H54 (cell line): ENCODE measurements at regions not wholly inside any gene's neighbourhood (a gene's known extent, or its start where the extent isn't known, plus 50 kb on each side); places are given as distances from the start of the nearest gene placed in this dataset.
"Not testable (repeated sequence)": the region's sequence is repeated elsewhere in the genome, so short reads cannot be mapped to it uniquely, and the experiment has no call there.

Source experiments
- DNase-seq: peaks from one replicate; pipeline ENCODE4 v3.0.0; 2011; ENCODE audit warnings: low spot score, mixed read lengths; ENCODE audit not compliant: insufficient read length
- FAIRE-seq: peaks from 3 replicates; lab custom pipeline; 2011; peaks lifted over from hg19 to GRCh38; lab: Jason Lieb, UNC
- POLR2A ChIP-seq: IDR thresholded peaks from 2 replicates; pipeline ENCODE4 v1.6.1; 2011; ENCODE audit warnings: low read depth, mild to moderate bottlenecking, low read length

DNA sequence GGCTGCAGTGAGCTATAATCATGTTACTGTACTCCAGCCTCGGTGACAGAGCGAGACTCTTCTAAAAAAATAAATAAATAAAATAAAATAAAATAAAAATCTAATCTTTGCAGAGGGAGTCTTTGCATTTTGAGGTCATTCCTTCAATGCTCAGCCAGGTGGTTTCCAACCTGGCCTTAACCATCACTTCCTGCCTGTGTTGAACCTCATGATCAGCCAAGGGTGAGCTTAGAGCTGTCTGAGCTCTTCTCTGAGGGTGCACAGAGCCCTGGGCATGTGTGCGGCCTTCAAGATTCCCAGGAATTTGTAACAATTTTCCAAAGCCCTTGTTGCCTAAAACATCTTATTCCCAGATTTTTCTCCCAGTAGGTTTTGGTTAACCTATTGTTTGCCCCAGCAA lies 94.3 kb downstream of the KCNJ12 start:
- FAIRE-seq, DNase-seq: not testable (repeated sequence)

DNA sequence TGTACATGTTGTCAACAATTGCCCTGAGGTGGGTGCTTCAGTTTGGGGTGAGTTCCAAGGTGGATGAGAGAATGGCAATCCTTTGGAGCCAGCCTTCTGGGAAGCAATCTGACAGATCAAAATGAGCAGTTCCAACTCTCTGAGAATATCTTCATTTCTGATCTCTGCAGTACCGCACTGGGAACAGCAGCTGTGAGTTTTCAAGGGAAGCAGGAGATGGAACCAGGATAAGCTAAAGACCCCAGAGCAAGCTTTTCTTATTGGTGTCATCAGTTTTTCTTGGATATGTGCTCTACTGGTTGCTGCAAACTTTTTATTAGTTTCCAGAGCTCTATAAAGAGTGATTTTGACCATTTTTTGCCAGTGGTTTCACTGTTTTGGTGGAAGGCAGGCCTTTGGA lies 94.7 kb downstream of the KCNJ12 start:
- no peak for DNase-seq
- no peak for TF ChIP-seq POLR2A
- FAIRE-seq, result no peak

DNA sequence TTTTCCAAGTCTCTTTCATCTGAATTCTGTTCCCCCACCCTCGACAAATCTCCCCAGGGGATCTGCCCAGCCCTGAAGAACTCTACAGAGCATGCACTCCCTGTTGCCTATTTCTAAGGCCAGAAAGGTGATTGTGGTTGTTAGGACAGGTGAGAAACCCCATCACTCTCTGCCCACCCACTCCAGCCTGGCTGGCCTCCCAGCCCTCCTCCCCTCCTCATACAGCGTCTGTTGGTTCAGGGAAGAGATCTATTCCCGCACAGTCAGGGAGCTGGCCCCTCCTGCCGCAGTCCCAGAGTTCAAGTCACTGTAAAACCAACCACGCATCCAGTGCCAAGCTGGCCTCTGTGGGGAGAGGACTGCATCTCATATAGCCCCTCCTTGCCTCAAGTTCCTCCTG lies 98.7 kb downstream of the KCNJ12 start:
- FAIRE-seq, result no peak
- no peak for DNase-seq
- TF ChIP-seq POLR2A, result no peak

DNA sequence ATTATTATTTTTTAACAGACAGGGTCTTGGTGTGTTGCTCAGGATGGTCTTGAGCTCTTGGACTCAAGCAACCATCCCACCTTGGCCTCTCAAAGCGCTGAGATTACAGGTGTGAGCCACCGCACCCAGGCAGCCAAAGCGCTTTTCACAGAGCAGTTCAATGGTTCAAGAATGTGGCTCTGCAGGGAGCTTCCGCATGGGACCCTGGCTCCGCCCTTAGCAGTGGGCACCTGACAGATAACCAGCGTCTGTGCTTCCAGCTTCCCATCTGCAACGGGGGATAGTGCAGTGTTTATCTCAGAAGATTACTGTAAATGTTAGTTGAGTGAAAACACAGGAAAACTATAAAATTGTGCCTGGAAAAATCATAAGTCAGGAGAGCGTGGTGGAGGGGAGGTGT lies 99.4 kb downstream of the KCNJ12 start:
- DNase-seq (no peak), FAIRE-seq (no peak)
- TF ChIP-seq POLR2A, result no peak

DNA sequence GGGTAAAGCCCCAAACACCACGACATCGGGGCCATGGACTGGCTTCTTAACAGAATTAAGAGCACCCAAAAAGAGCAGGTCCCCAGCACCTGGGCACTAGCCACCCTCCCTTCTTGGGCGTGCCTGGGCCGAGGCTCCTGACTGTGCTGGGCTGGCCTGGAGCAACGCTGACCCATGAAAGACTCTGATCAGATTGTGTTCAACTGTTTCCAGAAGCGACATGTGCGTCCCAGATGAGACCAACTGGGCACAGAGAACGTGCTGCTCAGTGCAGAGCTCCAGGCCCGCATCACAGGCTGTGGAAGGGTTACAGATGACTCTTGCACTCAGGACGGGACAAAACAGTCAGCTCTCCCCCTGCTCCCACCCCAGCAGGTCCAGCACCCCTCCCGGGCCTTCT lies 100.7 kb downstream of the KCNJ12 start:
- no peak for FAIRE-seq
- no peak for TF ChIP-seq POLR2A
- DNase-seq, result no peak

DNA sequence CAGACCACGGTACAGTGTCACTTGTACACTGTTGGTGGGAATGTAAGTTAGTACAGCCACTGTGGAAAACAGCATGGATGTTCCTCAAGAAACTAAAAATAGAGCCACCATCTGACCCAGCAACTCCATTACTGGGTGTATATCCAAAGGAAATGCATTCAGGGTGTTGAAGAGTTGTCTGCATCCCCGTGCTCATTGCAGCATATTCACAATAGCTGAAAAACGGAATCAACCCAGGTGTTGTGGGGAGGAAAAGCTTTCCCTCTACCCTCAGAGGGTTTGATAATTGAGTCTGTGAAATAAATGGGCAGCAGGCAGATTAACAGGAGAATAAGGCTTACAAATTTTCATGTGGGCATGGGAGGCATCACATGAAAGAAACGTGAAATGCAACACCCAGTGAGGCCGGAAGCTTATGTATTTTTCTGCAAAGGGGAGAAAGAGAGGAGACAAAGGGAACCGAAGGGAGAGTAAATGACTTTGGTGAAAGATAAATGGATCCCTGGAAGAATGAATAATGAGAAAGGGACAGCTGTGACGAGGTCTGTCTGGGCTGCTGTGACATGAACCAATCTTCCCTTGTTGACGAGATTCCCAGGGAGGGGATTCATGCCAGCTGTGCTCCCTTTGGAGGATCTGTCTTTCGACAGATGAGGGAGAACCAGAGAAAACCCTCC lies 106.2 kb downstream of the KCNJ12 start:
- no peak for TF ChIP-seq POLR2A
- FAIRE-seq (no peak), DNase-seq (no peak)

DNA sequence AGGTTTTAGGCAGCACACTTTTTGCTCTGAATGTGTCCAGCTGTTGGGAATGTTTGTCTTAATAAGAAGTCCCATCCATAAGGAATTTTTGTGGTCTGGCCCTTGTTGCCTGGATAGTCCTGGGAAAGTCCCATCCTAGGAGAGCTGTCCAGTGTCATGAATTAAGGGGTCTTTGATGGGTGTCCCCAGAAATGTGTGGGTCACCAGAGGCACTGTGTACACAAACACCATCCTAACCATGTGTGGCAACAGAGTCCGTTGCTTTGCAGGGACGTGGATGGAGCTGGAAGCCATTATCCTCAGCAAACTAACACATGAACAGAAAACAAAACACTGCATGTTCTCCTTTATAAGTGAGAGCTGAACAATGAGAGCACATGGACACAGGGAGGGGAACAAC lies 111.9 kb downstream of the KCNJ12 start:
- FAIRE-seq, DNase-seq: not testable (repeated sequence)

DNA sequence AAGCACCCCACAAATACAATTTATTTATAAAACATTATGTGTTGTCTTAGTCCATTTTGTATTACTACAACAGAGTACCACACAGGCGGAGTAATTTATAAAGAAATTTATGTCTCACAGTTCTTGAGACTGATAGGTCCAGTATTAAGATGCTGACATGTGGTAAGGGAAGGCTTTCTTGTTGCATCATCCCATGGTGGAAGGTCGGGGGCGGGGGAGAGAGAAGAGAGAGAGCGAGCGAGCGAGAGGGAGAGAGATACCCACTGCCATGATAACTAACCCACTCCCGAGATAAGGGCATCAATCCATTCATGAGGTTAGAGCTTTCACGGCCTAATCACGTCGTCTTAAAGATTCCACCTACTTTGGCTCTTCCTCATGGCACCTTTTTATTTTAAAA lies 117.8 kb downstream of the KCNJ12 start:
- no peak for TF ChIP-seq POLR2A
- no peak for DNase-seq
- FAIRE-seq, result no peak

DNA sequence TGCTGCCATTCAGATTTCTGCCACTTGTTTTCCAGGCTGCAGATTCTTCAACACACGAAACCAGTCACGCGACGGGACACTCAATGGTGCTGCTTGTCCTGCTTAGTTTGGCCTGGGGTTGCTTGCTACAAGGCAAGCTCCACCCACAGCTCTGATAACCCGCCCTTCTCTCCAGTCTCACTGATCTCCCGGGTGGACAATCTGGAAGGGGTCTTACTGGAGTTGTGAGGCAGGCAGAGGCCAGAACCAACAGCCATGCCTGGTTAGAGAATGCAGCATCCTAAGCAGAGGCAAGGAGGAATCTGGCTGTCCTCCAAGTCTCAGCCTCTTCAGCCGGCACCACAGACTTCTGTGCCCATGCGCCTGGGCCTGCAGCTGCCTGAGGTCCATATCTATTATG lies 119.1 kb downstream of the KCNJ12 start:
- no peak for TF ChIP-seq POLR2A
- FAIRE-seq, result no peak
- DNase-seq, result no peak

DNA sequence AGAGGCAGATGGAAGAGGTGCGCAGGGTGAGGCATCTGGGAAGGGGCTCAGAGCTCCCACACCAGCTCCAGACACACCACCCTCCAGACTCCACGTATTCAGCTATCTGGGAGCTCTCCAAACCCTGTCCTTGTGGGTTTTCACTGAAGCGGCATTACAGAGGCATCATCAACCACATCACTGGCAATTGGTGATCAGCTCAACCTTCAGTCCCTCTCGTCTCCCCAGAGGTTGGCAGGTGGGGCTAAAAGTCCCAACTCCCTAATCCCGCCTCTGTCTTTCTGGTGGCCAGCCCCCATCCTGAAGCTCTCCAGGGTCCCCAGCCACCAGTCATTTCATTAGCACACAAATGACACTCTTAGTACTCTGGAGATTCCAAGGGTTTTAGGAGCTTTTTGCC lies 123.9 kb downstream of the KCNJ12 start:
- TF ChIP-seq POLR2A, result no peak
- FAIRE-seq (no peak), DNase-seq (no peak)

DNA sequence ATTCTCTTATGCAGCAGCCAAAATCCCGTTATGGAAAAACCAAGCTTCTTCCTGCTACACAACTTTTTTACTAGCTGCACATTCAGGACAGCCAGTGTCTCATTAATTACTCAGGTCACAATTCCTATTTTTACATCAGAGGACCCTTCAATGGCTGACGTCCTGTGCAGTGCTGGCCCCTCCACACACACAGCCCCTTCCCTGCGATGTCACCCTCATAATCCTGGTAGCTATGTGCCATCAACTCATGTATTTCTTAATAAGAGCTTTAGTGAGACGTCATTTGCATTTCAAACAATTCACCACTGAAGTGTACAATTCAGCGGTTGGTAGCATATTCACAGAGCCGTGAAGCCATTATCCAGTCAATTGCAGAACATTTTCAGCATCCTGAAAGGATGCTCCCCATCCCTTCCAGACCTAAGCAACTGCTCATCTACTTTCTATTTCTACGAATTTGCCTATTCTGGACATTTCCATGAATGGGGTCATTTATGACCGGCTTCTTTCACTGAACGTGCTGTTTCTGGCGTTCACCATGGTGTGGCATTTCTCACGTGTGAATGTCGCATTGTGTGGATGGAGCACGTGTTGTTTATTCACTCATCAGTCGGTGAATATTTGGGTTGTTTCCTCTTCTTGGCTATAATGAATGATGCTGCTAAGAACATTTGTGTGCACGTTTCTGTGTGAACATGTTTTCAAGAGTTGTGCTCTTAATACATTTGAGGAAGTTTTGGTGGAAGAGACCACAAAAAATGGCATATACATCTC lies 126.0 kb downstream of the KCNJ12 start:
- DNase-seq, FAIRE-seq: not testable (repeated sequence)

DNA sequence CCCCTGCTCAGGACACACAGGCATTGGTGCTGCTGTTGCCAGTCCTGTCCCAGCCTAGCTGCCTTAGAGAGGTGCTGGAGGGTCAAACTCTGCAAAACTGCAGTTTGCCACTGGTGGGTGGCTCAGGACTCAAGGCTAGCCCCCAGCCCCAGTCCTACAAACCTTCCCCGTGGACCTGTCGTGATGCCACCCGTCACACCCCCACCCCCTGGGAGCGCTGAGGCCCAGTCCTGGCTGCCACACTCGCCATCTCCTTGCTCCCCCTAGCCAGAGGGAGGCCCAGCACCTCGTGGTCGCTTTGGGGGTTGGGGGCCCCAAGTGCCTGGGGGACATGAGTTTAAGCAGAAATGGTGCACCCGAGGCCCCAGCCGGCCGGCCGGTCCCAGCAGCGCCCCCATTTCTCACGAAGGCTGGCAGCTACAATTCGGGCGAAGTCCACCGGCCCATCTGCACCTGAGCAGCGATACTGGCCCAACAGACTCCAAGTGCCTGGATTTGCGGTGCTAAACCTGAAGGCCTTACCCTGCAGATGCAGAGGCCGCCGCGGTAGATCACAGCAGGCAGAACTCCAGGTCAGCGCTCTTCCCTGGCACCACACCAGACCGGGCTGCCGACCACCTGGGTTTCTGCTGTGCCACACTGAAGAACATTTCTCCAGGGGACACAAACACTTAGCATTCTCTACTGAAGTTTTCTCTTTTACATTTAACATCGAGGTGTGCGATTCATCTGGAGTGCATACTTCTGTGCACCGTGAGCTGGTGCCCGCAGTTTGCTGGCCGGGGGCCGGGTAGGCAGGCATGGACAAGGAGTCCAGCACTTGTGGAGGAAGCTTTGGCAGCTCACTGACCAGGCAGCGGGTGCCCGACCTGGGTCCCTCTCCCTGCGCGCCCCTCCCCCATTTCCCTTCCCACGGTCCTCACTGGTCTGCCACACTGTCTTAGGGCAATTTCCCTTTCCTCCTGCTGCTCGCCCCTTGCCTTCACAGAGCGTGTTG lies 130.0 kb downstream of the KCNJ12 start:
- FAIRE-seq, result no peak
- TF ChIP-seq POLR2A, result no peak

DNA sequence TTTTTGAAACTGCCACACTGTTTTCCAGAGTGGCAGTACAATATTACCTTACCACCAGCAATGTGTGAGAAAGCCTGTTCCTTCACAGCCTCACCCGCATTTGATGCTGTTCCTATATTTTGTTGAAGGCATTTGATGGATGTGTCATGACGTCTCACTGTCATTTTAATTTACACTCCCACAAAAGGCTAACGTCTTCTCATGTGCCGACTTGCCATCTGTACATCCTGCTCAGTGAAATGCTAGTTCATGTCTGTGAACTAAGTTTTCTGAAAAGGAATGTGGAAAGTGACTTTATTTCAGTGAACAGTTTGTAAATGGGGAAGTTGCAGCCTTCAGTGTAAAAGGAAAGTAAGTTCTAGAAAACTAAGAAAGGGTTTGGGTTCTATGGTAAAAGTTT lies 131.6 kb downstream of the KCNJ12 start:
- FAIRE-seq, DNase-seq: not testable (repeated sequence)

More for the DNA sequence above, 130.0 kb downstream of the KCNJ12 start:
- no peak for DNase-seq

DNA sequence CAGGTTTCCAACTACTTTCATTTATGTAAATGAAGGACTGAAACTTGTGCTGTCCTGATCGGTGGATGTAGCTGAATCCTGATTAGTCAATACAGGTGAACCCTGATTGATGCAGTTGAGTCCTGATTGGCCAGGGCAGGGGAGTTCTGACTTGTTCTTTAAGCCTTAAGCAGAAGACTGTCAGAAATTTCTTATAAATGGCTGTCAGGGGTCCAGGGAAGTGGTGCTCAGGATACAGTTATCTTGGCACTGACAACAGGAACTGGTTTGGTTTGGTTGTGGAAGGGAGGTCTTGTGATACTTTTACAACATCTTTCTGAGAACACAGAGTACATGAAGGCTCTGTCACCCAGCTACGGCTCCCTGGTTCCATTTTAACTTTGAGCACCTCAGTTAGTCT lies 132.1 kb downstream of the KCNJ12 start:
- no peak for TF ChIP-seq POLR2A
- no peak for FAIRE-seq
- no peak for DNase-seq

DNA sequence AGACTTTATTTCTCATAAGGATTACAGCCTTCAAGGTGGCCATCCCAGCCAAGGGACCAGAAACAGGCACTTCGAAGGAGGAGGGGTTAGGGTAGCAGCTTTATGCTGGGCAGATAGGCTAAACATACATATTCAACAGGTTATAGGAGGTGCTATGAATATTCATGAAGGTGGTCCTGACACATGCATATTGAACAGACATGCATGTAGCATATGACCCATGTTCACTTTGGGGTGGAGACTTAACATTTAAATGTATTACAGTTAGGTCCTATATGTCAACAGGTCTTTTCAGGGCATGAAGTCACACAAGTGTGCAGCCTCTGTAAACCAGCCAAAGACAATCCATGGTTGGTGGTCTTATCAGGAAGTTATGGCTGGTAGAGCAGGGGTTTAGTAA lies 133.2 kb downstream of the KCNJ12 start:
- not testable (repeated sequence) for DNase-seq

More for the DNA sequence above, 133.2 kb downstream of the KCNJ12 start:
- FAIRE-seq, result not testable (repeated sequence)
